Neural progenitor cell (in vitro differentiated cells): ENCODE measurements at regions not wholly inside any gene's neighbourhood (a gene's known extent, or its start where the extent isn't known, plus 50 kb on each side); places are given as distances from the start of the nearest gene placed in this dataset.

Experiments used
- DNase-seq: peaks from one replicate; pipeline ENCODE4 v3.0.0-alpha.2; 2016; ENCODE audit warnings: low spot score
- H2AFZ ChIP-seq: fragments of 200-600 bp; sonication (generic); replicated peaks from 2 replicates; pipeline ENCODE4 v1.6.1; 2016; ENCODE audit warnings: antibody characterized with exemption
- H3F3A ChIP-seq: fragments of 200-600 bp; sonication (generic); 2 replicates; pipeline ENCODE4 v1.6.1; 2016; ENCODE audit warnings: antibody characterized with exemption, low read depth
- H3K27ac ChIP-seq: fragments of 200-600 bp; sonication (generic); 2 replicates; pipeline ENCODE4 v1.5.1; 2016; ENCODE audit warnings: mild to moderate bottlenecking
- H3K27me3 ChIP-seq: fragments of 200-600 bp; sonication (generic); 2 replicates; pipeline ENCODE4 v1.6.1; 2016; ENCODE audit warnings: mild to moderate bottlenecking, moderate library complexity
- H3K36me3 ChIP-seq: fragments of 200-600 bp; sonication (generic); 2 replicates; pipeline ENCODE4 v1.5.1; 2016
- H3K4me1 ChIP-seq: fragments of 200-600 bp; sonication (generic); 2 replicates; pipeline ENCODE4 v1.6.1; 2016; ENCODE audit warnings: mixed run types
- H3K4me2 ChIP-seq: fragments of 200-600 bp; sonication (generic); 2 replicates; pipeline ENCODE4 v1.6.1; 2016
- H3K4me3 ChIP-seq: fragments of 200-600 bp; sonication (generic); 2 replicates; pipeline ENCODE4 v1.5.1; 2016
- H3K79me2 ChIP-seq: fragments of 200-600 bp; sonication (generic); 2 replicates; pipeline ENCODE4 v1.6.1; 2016; ENCODE audit warnings: low read depth
- H3K9ac ChIP-seq: fragments of 200-600 bp; sonication (generic); 2 replicates; pipeline ENCODE4 v1.6.1; 2016
- H3K9me3 ChIP-seq: fragments of 200-600 bp; sonication (generic); 2 replicates; pipeline ENCODE4 v1.5.1; 2016; ENCODE audit warnings: low read depth
- H4K20me1 ChIP-seq: fragments of 200-600 bp; sonication (generic); 2 replicates; pipeline ENCODE4 v1.6.1; 2016; ENCODE audit warnings: low read depth
- H3K27ac Mint-ChIP-seq: 3 replicates; pipeline ENCODE4 v1.8.0; 2021; ENCODE audit warnings: mixed read lengths
- H3K27me3 Mint-ChIP-seq: 2 replicates; pipeline ENCODE4 v1.8.0; 2022; ENCODE audit warnings: low read depth, mild to moderate bottlenecking, inconsistent platforms, moderate library complexity, mixed read lengths; ENCODE audit not compliant: insufficient read depth
- H3K36me3 Mint-ChIP-seq: 3 replicates; pipeline ENCODE4 v1.8.0; 2021; ENCODE audit warnings: mixed read lengths
- H3K4me1 Mint-ChIP-seq: 3 replicates; pipeline ENCODE4 v1.8.0; 2021; ENCODE audit warnings: mixed read lengths
- H3K4me3 Mint-ChIP-seq: 3 replicates; pipeline ENCODE4 v1.8.0; 2021; ENCODE audit warnings: mild to moderate bottlenecking, moderate library complexity, mixed read lengths
- H3K9me3 Mint-ChIP-seq: 3 replicates; pipeline ENCODE4 v1.8.0; 2020; ENCODE audit warnings: mixed read lengths
- EZH2 ChIP-seq: fragments of 200-600 bp; sonication (generic); IDR thresholded peaks from 2 replicates; pipeline ENCODE4 v1.6.1; 2017; ENCODE audit warnings: antibody characterized with exemption, mild to moderate bottlenecking, moderate library complexity
- EZH2phosphoT487 ChIP-seq: fragments of 200-600 bp; sonication (generic); IDR thresholded peaks from 2 replicates; pipeline ENCODE4 v1.6.1; 2017; ENCODE audit warnings: antibody characterized with exemption
- TF ChIP-seq, protein P1 (sequence below): fragments of 200-600 bp; sonication (generic); IDR thresholded peaks from 2 replicates; pipeline ENCODE4 v1.5.1; 2017; ENCODE audit warnings: antibody characterized with exemption, mild to moderate bottlenecking

DNA sequence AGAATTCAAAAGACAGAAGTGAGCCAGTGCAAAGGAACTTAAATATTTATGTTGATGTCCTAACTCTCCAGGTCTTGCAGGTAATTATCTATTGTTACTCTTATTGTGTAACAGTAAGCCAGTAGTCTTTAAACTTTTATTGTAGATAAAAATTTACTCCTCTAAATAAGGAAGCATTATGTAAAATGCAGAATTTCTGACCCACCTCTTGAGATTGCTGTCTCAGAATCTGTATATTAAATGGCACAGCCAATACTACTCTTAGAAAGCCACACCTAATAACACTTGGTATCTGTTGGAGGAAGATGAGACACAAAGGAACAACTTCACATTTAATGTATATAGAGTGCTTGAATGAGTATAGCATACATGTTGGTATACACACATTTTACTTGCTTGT lies 613.5 kb upstream of the ZNF804A start:
- H3K9ac ChIP-seq: no peak overlapping the region
- Mint-ChIP-seq H3K4me1 (no peaks in the 10 kb centered on the region), H3K4me3 (no peak overlapping the region), H3K36me3 (no peaks in the 10 kb centered on the region), H3K27ac (no peak overlapping the region), H3K9me3 (no peaks in the 10 kb centered on the region), H3K27me3 (peaks cover 2% of the 10 kb centered on the region)
- H3K36me3 ChIP-seq: no peaks in the 10 kb centered on the region
- H3K9me3 ChIP-seq: no peaks in the 10 kb centered on the region
- H2AFZ ChIP-seq: no peak overlapping the region
- H3F3A ChIP-seq: no peaks in the 10 kb centered on the region
- H3K4me1 ChIP-seq: no peaks in the 10 kb centered on the region
- no peak overlapping the region for H3K4me3 ChIP-seq
- DNase-seq: no peak
- H3K27ac ChIP-seq: no peak overlapping the region
- no peaks in the 10 kb centered on the region for H4K20me1 ChIP-seq
- H3K79me2 ChIP-seq: no peaks in the 10 kb centered on the region
- H3K4me2 ChIP-seq: no peak overlapping the region
- no peak for TF ChIP-seq EZH2
- TF ChIP-seq, protein P1, sequence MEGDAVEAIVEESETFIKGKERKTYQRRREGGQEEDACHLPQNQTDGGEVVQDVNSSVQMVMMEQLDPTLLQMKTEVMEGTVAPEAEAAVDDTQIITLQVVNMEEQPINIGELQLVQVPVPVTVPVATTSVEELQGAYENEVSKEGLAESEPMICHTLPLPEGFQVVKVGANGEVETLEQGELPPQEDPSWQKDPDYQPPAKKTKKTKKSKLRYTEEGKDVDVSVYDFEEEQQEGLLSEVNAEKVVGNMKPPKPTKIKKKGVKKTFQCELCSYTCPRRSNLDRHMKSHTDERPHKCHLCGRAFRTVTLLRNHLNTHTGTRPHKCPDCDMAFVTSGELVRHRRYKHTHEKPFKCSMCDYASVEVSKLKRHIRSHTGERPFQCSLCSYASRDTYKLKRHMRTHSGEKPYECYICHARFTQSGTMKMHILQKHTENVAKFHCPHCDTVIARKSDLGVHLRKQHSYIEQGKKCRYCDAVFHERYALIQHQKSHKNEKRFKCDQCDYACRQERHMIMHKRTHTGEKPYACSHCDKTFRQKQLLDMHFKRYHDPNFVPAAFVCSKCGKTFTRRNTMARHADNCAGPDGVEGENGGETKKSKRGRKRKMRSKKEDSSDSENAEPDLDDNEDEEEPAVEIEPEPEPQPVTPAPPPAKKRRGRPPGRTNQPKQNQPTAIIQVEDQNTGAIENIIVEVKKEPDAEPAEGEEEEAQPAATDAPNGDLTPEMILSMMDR: no peak
- H3K27me3 ChIP-seq: no peaks in the 10 kb centered on the region

DNA sequence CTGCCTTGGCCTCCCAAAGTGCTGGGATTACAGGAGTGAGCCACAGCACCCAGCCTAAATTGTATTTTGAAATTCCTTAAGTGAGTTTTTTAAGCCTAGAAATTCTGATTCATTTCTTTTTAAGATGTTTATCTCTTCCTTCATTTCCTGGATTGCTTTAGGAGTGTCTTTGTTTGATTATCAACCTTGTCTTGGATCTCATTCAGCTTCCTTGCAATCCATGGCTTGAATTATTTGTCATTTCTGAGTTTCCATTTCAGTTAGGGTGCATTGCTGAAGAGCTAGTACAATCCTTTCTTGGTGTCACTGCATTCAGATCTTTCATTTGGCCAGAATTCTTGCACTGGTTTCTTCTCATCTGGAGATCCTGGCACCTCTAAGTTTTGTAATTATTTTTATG lies 606.4 kb upstream of the ZNF804A start:
- Histone ChIP-seq H3K4me1 (peaks cover 11% of the 10 kb centered on the region), H3K36me3 (no peaks in the 10 kb centered on the region), H4K20me1 (no peaks in the 10 kb centered on the region), H3K79me2 (no peaks in the 10 kb centered on the region), H3K27me3 (no peaks in the 10 kb centered on the region), H3F3A (peaks cover under 1% of the 10 kb centered on the region), H3K4me3 (no peak overlapping the region), H2AFZ (no peak overlapping the region), H3K9ac (no peak overlapping the region), H3K4me2 (no peak overlapping the region), H3K9me3 (no peaks in the 10 kb centered on the region), H3K27ac (no peak overlapping the region)
- H3K27me3 Mint-ChIP-seq: peaks cover 4% of the 10 kb centered on the region
- peaks cover 1% of the 10 kb centered on the region for H3K36me3 Mint-ChIP-seq
- H3K4me3 Mint-ChIP-seq: no peak overlapping the region
- DNase-seq: no peak
- TF ChIP-seq EZH2phosphoT487 (no peak), EZH2 (no peak)
- TF ChIP-seq, protein P1: no peak
- peak overlapping the region; percentile 32 for H3K27ac Mint-ChIP-seq
- H3K9me3 Mint-ChIP-seq: no peaks in the 10 kb centered on the region
- H3K4me1 Mint-ChIP-seq: peaks cover 22% of the 10 kb centered on the region

DNA sequence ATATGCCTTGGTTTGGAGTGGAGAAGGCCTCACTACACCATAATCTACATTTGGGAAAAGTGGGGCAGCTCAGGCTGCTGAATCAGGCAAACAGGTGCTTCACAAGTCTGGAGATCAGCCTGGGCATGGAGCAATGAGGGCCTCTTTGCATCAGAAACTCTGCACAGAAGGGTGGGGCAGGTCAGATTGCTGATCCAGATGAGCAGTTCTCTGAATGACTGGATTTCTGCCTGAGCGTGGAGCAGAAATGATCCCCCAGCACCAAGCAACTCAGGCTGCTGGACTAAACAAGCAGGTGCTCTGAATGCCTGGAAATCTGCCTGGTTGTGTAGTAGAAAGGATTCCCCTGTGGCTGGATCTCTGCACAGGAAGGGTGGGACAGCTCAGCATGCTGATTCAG lies 605.3 kb upstream of the ZNF804A start:
- Mint-ChIP-seq H3K4me1 (peaks cover 33% of the 10 kb centered on the region), H3K27ac (no peak overlapping the region), H3K27me3 (peaks cover 4% of the 10 kb centered on the region), H3K4me3 (no peak overlapping the region), H3K9me3 (no peaks in the 10 kb centered on the region), H3K36me3 (peaks cover 1% of the 10 kb centered on the region)
- no peak overlapping the region for H3K4me3 ChIP-seq
- DNase-seq: no peak
- peaks cover 3% of the 10 kb centered on the region for H3F3A ChIP-seq
- H2AFZ ChIP-seq: peak overlapping the region; percentile 47
- no peaks in the 10 kb centered on the region for H3K27me3 ChIP-seq
- no peak overlapping the region for H3K4me2 ChIP-seq
- no peaks in the 10 kb centered on the region for H3K79me2 ChIP-seq
- H3K27ac ChIP-seq: no peak overlapping the region
- peaks cover 17% of the 10 kb centered on the region for H3K4me1 ChIP-seq
- no peak overlapping the region for H3K9ac ChIP-seq
- H3K9me3 ChIP-seq: no peaks in the 10 kb centered on the region
- no peaks in the 10 kb centered on the region for H4K20me1 ChIP-seq
- TF ChIP-seq EZH2 (no peak), EZH2phosphoT487 (no peak)
- TF ChIP-seq, protein P1: no peak
- no peaks in the 10 kb centered on the region for H3K36me3 ChIP-seq

DNA sequence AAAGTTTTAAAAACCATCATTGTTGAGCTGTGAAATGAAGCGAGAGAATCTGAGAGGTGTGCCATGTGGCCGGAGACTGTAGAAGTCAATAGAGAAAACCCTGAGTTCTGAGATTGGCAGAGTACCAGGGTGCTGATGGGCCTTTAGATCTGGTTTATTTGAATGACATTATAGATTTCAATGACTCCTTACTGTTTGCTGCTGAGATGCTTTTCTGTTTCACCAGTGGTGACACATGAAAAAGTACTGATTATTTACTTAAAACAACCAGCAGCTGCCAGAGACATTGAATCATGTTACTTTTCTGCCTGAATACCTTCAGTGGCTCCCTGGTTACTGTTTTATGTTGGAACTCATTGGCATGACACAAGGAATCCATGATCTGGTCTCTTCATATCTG lies 602.7 kb upstream of the ZNF804A start:
- H3K36me3 ChIP-seq: no peaks in the 10 kb centered on the region
- no peaks in the 10 kb centered on the region for H3K79me2 ChIP-seq
- H2AFZ ChIP-seq: no peak overlapping the region
- H3K4me3 ChIP-seq: no peak overlapping the region
- TF ChIP-seq, protein P1: no peak
- TF ChIP-seq EZH2: no peak
- TF ChIP-seq EZH2phosphoT487: no peak
- H4K20me1 ChIP-seq: no peaks in the 10 kb centered on the region
- DNase-seq: no peak
- H3K9me3 ChIP-seq: no peaks in the 10 kb centered on the region
- peaks cover 42% of the 10 kb centered on the region for H3K4me1 Mint-ChIP-seq
- peaks cover 17% of the 10 kb centered on the region for H3K4me1 ChIP-seq
- no peak overlapping the region for H3K4me2 ChIP-seq
- peaks cover 4% of the 10 kb centered on the region for H3K36me3 Mint-ChIP-seq
- H3K27ac Mint-ChIP-seq: peak overlapping the region; percentile 3
- H3K27me3 Mint-ChIP-seq: peaks cover 2% of the 10 kb centered on the region
- no peak overlapping the region for H3K4me3 Mint-ChIP-seq
- peaks cover 3% of the 10 kb centered on the region for H3F3A ChIP-seq
- no peak overlapping the region for H3K27ac ChIP-seq
- H3K9ac ChIP-seq: no peak overlapping the region
- H3K9me3 Mint-ChIP-seq: peaks cover 2% of the 10 kb centered on the region
- H3K27me3 ChIP-seq: no peaks in the 10 kb centered on the region
